ENCODE measurements at regions not wholly inside any gene's neighbourhood (a gene's known extent, or its start where the extent isn't known, plus 50 kb on each side); places are given as distances from the start of the nearest gene placed in this dataset.

DNA sequence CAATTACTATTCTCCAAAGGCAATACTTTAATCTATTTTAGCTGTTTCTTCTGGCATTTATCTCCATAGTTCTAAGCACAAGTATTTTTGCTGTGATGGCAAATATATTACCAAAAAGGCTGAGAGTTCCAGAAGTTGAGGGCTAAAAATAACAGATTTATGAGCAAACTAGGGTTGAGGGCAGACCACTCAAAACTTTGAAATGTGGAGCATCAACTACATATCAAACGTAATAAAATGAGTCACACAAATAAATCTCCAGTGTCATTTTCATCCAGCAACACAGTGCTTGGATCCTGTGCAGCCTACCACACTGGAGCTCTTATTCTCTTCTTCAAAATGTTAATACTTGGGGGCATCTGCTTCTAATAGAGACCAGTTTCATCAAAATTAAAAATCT lies 163.9 kb downstream of the HS3ST1 start:
- no peak for DNase-seq

DNA sequence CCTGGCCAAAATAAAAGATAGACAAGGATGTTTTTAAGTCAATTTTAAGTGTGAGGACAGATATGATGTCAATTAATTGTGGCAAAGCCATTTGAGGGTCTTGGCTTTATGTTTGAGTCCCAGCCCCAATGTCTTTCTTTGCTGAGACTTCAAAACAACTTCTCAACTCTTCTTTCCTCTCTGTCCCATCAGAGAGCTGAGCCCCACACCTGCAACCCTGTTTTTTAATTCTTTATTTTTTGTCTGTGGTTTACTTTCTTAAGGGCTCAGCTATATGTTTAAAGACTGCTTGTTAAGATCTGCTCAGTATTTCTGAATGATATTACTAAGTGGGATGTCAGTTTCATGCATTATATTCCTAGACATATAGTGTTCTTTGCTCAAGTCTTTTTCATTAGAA lies 164.3 kb downstream of the HS3ST1 start:
- DNase-seq, result no peak

DNA sequence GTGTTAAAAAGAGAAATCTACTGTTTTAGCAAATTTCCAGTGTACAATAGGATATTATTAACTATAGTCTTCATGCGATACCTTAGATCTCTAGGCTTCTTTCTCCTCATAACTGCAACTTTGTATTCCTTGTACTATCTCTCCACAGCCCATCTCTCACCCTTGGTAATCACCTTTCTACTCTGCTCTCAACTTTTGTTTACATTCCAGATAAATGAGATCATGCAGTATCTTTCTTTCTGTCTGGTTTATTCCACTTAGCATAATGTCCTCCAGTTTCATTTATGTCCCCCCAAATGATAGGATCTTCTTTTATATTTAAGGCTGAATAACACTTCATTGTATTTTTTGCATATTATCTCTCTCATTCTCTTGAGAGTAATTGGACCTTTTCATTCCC lies 165.5 kb downstream of the HS3ST1 start:
- DNase-seq, result no peak

DNA sequence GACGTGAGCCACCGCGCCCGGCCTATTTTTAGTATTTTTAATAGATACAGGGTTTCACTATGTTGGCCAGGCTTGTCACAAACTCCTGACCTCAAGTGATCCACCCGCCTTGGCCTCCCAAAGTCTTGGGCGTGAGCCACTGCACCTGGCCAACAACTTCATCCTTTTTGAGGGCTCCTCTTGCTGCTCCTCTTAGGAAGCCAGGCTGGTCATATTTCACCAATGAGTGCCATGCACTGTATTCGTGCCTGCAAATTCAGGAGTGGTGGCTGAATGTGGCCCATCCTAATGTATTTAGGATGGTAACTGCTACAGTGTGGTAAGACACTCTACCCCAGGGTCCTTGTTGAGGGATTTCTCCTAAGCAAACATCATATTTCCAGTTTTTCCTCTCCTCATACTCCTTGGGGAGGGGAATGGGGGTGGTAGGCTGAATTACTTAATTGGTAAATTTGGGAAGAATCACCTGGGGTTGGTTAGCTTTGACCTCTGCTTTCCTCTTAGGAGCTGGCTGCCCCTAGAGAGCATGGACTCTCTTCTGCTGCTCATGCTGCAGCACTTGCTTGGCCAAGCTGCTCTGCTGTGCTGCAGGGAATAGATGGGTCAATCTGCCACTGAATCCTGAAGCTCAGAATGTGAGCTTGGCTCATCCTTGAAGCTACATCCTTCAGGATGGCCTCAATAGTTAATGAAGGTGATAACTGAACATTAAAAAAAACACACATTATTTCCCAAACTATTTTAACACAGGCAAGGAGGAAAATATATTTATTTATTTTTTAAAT lies 167.4 kb downstream of the HS3ST1 start:
- DNase-seq, result no peak

DNA sequence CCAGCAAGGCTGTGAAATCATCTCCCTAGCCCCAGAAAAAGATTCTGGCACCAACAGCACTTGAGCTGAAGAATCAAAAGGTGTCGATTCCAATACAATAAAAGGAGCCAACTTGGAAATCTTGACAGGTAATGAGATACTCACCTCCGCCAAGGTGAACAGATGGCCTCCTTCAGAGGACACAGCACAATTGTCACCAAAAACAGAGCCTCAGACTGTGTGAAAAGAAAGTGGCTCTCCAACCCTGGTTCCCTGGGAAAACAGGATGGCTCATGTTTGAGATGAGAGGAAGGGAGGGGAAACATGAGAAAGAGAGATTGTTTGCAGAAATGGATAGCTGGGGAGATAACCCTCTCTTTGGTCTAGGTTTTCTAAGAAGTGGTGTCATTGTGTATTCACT lies 168.9 kb downstream of the HS3ST1 start:
- no peak for DNase-seq

DNA sequence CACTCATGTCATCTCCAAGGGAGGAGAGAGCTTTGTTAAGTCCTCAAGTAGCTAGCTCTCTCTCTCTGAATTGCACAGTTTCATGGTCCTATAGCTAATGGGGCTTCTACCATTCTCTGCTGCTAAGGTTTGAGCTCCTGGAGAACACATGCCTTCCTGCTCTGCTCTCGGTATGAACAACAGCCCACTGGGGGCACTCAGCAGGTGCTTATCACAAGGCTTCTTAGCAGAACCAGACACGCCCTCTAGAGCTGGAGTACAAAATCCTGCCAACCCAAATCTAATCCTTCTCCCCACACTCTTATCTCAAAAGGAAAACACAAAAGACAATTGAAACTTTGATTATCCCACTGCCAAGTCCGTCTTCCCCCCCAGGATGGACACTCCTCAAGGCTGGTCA lies 176.5 kb downstream of the HS3ST1 start:
- DNase-seq, result no peak

DNA sequence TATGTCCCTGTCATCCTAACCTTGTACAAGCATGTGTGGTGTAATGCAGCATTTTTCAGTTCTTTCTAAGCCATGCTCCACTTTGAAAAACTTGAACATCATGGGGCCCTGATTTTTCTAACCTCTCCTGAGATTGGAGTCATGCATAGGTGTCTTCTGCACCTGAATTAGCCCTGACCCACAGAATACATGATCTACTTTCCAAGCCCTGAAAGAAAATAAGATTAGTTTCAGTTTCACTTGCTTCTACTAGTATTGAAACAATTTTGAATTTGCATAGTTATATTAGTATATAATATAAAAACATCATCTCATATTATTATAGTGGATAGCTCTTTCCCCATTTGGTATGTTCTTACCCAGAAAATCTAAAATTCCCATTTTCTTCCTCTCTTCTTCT lies 178.2 kb downstream of the HS3ST1 start:
- no peak for DNase-seq

DNA sequence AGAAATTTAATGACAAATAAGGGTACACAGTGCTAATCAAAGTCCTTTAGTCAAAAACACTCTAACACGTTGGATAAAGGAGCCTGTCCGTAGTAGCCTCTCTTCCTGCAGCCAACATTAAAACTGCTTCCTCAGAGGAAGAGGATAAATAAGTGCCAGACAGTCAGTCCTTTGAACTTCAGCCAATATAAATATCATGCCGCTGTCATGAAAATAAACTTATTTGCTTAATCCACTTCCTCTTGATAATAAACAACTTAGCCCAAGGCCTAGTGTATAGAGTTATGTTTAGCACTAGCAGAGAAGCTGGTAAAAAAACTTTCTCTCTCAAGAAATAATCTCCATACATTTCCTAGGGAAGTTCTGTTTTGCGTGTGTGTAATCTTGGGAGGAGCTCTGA lies 196.7 kb downstream of the HS3ST1 start:
- no peak for DNase-seq

DNA sequence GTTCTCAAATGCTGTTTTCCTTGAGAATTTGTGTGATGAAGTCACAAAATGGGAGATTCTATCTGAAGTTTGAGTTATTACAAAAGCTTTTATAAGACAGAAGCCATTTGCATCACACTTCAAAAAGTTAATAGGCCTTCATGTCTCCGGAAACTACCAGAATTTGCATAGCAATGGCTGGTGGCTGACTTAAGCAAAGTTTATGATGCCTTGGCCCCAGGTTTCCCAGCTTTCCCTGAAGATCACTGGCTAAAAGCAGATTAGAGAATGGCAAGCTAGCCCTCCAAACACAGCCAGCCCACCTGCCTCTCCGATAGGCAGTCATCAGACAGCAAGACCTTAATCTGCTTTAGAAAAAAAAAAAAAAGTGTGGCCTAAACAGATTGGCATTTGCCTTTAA lies 197.8 kb downstream of the HS3ST1 start:
- DNase-seq, result no peak

DNA sequence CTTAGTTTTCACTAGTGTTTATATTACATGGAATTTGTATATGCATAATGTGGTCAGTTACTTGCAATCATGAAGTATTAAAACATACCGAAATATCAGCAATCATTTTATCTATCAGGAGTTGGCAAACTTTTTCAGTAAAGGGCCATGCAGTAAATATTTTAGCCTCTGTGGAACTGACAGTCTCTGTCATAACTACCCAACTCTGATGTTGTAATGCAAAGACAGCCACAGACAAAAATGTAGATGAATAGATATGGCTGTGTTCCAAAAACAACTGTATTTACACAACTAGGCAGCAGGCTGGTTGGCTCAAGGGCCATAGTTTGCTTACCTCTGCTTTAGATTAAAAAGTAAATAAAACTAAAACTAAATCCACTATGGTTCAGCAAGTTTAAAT lies 200.2 kb downstream of the HS3ST1 start:
- no peak for DNase-seq

DNA sequence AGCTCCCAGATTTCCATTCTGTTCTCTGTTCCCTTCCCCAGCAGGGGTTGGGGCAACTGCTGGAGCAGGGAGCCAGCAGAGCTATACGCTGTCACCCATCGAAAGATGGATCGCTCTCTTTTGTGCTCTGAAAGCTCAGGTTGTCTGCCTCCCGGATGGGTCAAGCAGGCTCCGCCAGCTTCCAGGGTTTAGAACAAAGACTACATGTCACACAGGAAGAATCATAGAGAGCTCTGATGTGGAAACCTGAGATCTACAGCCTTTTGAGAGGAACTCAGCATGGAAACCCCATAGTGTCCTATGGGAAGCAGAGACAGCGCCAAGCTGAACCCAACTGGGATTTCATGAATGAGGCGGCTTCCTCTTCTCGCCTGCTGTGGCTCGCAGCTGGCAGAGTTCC lies 205.4 kb downstream of the HS3ST1 start:
- DNase-seq, result no peak

DNA sequence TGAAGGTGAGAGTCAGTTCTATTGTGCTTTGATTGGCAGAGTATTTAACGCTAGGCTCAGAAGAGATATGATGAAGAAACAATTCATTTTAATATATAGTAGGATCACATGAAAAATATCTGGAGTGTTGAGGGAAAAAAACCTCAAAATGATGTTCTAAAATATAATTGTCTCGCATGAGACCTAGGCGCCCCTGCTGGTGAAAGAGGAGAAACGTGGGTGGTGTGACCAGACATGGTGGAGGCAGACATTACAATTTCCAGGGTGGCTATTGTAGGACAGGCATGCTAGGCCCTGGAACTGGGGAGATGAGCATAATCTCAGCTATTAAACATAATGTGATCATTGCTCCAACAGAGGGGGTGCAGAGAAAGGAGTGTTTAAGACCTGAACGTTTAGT lies 210.0 kb downstream of the HS3ST1 start:
- no peak for DNase-seq

DNA sequence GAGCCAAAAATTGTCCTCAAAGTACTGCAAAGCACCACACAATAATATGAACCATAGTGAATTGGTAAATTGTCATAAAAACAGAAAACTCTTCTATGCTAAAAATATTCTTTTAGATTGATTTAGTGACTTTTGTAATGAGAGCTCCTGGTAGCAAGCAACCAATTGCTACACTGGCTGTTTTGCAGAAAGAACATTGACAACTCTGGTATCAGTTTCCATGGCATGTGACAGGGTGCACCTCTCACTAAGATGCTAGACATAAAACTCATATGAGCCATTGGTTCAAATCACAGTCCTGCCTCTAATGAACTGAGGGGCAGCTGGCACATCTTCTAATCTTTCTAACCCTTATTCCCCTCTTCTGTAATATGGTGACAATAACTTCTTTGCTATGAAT lies 212.2 kb downstream of the HS3ST1 start:
- no peak for DNase-seq

DNA sequence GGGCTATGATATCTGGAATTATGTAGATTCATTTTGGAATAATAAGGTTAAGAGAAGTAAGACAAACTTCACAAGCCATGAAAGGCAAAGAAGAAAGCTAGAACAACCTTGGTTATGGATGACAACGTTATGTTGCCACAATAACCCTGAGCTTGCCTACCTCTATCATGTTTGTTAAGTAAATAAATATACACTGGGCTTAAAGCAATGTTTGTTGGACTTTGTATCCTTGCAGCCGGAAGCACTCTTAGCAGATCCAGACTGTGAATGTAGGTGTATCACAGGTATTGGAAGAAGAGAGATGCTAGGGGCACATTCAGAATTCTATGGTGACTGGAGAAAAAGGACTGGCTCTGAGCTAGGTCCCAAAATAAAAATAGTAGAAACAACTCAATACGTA lies 214.4 kb downstream of the HS3ST1 start:
- no peak for DNase-seq

DNA sequence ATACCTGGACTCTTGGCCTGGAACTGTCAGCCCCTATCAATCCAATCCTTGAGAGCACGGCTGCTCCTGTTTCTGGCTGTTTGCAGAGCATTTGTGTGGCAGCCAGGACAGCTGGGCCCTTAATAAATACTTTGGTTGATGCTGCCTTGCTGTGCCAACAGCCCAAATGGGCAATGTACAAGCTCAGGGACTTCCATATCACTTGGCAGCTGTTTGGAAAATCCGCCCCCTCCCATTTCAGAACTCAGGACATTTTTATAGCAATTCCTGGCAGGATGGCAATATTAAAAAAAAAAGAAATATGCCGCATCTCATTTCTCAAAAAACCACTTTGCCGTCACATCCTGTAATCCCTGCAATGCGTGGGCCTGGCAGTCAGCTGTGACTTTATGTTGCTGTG lies 218.9 kb downstream of the HS3ST1 start:
- DNase-seq, result no peak

DNA sequence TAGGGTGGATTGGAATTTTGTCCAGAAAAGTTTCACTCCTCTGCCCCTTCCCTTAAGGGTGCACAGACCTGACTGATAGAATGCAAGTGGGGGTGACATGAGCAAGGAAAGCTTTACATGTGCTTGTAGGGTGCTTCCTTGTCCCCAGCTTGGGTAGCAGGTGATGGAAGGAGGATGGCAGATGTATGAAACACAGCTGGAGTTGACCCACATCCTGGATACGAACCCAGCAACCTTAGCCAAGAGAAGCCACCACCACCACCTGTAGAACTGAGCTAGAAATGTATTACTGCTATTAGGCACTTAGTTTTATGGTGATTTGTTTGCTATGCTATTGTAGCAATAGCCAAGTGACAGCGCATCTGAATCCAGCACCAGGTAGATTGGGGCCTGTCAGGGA lies 227.4 kb downstream of the HS3ST1 start:
- no peak for DNase-seq

DNA sequence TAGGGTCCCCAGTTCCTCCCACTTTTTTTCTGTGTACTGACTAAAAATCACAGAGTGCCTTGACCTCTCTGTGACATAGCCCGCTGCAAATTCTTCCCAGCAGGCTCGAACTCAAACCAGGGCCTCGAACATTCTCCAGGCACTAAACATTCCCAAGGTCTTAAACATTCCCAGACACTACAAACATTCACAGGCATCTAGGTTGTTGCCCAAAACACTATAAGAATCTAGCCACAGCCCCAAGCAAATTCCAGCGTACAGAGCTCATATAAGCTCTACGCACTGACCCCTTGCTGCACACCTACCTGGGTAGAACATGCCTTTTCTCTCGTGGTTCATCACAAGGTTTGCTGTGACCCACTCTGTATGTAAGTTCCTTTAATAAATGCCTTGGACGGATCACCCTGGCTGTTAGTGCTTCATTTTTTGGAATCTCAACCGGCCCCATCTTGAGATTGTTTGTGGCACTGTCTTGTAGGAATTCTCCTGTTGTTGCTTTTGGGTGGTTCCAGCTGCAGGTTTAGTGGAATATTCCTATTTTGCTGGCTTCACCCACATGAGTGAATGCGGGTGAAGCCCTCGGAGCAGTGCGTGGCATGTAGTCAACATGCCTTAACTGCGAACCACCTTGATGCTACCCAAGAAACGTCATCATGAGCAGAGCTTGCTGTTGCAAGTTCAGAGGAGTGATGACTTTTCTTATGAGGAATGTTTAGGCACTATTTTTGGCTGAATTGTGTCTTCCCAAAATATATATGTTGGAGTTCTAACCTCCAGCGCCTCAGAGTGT lies 230.0 kb downstream of the HS3ST1 start:
- DNase-seq, result no peak

DNA sequence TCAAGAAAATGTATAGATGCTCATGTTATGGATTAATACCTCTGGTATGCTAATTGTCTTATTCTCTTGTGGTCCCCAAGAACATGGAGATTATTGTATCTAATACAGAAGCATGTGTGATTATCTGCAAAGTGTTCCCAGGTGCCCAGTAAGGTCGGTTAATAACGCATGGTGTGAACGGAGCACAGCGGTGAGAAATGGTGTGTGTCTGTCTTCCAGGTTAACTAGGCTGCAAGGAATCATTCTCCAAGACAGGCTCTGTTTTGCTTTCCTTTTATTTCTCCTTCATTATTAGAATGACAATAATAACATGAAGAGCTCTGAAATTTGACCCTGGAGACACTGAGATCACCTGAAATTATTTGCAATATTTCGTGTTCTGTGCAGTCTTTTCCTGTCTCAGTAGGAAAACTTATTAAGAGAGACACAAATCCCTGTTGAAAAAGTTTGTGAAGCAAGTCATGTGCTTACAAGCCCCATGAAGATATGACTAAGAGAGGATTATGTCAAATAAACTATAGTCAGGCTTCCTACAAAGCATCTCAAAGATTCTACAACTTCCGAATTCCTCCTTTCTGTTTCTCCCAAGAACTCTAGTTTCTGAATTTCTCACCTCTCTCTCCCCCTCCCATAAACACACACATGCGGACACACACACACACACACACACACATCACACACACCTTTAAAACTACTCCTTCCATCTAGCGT lies 230.9 kb downstream of the HS3ST1 start:
- DNase-seq, result no peak

DNA sequence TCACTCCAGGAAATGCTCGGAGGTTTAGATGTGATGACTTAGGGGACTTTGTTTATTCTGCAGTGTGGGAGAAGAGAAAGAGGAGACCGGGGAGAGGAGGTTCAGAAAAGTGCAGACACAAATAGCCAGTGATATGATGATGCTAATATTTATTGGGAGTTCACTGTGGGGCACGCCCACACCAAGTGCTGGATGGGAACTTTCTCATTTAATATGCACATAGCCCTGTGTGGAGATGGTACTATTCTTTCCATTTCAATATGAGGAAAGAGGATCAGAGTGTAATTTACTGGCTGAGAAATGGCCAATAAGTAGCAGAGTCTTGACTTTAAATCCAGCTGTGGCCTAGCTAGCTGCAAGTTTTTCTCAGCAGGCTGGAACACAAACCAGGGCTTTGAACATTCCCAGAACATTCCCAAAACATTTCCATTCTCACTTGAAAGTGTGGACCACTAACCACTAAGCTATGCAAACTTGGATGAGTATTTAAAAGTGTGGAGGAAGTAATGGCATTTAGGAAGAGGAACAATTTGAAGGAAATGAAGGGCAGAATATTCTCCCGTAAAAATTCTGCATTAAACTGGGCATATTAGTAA lies 231.7 kb downstream of the HS3ST1 start:
- DNase-seq, result no peak

DNA sequence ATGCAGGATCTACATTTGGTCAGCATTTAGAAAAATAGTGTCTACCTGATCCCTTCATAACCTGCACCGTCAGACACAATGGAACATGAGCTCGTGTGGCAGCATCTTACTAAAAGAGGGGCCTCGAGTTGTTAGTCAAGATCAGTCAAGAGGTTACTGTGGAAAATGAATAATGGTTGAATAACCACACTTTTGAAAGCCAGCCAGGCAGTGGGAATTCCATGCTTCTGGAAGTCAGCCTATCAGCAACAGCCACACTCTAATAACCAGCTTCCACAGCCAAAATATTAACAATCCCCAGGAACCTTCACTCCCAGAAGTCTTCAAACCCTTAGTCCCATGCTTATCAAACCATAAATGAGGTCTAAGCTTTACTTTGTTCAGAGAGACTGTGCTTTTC lies 234.3 kb downstream of the HS3ST1 start:
- DNase-seq, result no peak

DNA sequence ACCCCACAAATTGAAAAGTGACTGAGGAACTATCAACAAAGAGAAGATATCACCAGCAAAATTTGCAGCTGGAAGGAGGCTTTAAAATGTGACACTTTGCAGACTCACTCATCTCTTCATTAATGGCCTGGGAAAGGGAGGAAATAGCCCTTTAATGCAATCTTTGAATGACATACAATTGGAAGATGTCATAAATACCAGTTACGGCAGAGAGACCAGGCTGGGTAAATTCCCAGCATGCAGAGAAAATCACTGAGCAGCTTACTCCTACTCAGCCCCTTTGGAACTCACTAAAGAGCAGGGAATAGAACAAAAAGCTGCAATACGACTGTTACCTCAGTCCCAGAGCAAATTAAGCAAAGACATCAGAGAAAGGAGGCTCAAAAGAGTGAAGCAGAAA lies 238.9 kb downstream of the HS3ST1 start:
- DNase-seq, result no peak

DNA sequence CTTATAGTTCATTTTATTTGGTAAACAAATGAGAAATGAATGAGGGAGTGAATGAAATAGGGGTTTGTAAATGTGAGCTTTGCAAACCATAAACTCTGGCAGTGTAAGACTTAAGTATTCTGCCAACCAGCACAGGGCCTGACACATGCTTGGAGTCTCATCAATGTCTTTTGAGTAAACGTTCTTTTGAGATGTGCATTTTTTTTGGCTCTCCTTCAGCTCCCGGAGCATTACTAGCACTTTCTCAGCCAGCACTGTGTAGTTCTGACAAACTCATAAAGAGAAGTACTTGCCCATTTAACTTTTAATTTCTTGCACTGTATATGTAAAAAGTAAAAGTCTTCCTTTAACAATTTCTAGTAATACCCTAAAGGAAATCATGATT lies 245.3 kb downstream of the HS3ST1 start:
- no peak for DNase-seq

DNA sequence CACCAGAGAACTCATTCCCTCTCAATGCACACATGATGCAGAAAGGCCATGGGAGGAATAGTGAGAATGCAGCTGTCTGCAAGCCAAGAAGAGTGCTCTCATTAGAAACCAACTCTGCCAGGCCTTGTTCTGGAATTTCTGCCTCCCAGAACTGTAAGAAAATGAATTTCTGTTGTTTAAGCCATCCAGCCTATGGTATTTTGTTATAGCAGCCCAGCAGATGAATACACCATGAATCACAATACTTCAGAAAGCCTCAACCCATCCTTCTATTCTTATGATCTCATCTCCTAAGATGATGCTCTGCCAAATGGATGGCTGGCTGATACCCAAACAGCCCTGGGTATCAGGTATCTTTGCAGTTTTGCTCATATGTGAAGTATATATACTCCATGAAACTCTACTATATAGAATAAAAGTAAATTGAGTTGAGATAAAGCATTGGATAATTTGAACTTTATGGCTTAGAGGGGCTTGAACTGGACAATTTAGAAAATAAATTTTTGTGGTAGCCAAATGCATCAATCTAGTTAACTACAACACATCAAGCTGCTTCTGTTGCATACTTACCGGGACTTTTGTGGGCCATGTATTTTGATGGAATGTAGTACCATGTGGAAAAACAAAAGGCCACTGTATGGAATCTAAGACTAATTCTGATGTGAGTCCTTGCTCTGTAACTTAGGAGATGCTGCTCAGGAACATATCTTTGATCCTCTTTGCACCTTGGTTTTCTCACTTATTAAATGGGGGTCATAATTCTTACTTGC lies 245.9 kb downstream of the HS3ST1 start:
- DNase-seq, result no peak

Data from stimulated activated CD4-positive, alpha-beta T cell treated with anti-CD3 and anti-CD28 coated beads, Interleukin-15, amount 100 ng/mL, for 24 hours (primary cell).